ENCODE measurements at regions not wholly inside any gene's neighbourhood (a gene's known extent, or its start where the extent isn't known, plus 50 kb on each side); places are given as distances from the start of the nearest gene placed in this dataset.
"Not testable (repeated sequence)": the region's sequence is repeated elsewhere in the genome, so short reads cannot be mapped to it uniquely, and the experiment has no call there.

GRCh38 chr2:180591947-180592346, 388.5 kb upstream of the UBE2E3 start:
- DNase-seq, result no peak

- not testable (repeated sequence) for DNase-seq
These were observed 389.2 kb upstream of the UBE2E3 start for GRCh38 chr2:180591093-180591781.

- DNase-seq, result no peak
These were observed 396.8 kb upstream of the UBE2E3 start for GRCh38 chr2:180583441-180584140.

GRCh38 chr2:180579388-180579787, 401.0 kb upstream of the UBE2E3 start:
- no peak for DNase-seq

- DNase-seq, result no peak
These were observed 402.0 kb upstream of the UBE2E3 start for GRCh38 chr2:180578441-180578840.

- DNase-seq, result no peak
These were observed 402.8 kb upstream of the UBE2E3 start for GRCh38 chr2:180577567-180577966.

GRCh38 chr2:180573951-180574350, 406.5 kb upstream of the UBE2E3 start:
- DNase-seq, result no peak

- no peak for DNase-seq
These were observed 408.1 kb upstream of the UBE2E3 start for GRCh38 chr2:180572346-180572745.

- no peak for DNase-seq
These were observed 408.8 kb upstream of the UBE2E3 start for GRCh38 chr2:180571559-180571958.

- DNase-seq, result no peak
These were observed 409.5 kb upstream of the UBE2E3 start for GRCh38 chr2:180570864-180571263.

GRCh38 chr2:180564051-180564450, 416.4 kb upstream of the UBE2E3 start:
- DNase-seq, result no peak

GRCh38 chr2:180562378-180562777, 418.0 kb upstream of the UBE2E3 start:
- DNase-seq, result no peak

GRCh38 chr2:180559771-180560170, 420.6 kb upstream of the UBE2E3 start:
- DNase-seq, result no peak

GRCh38 chr2:180559038-180559437, 421.4 kb upstream of the UBE2E3 start:
- DNase-seq, result no peak

- no peak for DNase-seq
These were observed 424.9 kb upstream of the UBE2E3 start for GRCh38 chr2:180555391-180555965.

GRCh38 chr2:180554330-180554729, 426.1 kb upstream of the UBE2E3 start:
- DNase-seq, result no peak

GRCh38 chr2:180553094-180553715, 427.2 kb upstream of the UBE2E3 start:
- DNase-seq, result no peak

GRCh38 chr2:180542511-180542910, 437.9 kb upstream of the UBE2E3 start:
- DNase-seq, result no peak

GRCh38 chr2:180540761-180541160, 439.6 kb upstream of the UBE2E3 start:
- no peak for DNase-seq

GRCh38 chr2:180539541-180539940, 440.9 kb upstream of the UBE2E3 start:
- DNase-seq, result no peak

- DNase-seq, result no peak
These were observed 445.1 kb upstream of the UBE2E3 start for GRCh38 chr2:180535289-180535688.

GRCh38 chr2:180531787-180532186, 448.6 kb upstream of the UBE2E3 start:
- not testable (repeated sequence) for DNase-seq

GRCh38 chr2:180524499-180524898, 455.9 kb upstream of the UBE2E3 start:
- no peak for DNase-seq

Data from 8988T (cell line).